SK-N-SH (cell line): ENCODE measurements at regions not wholly inside any gene's neighbourhood (a gene's known extent, or its start where the extent isn't known, plus 50 kb on each side); places are given as distances from the start of the nearest gene placed in this dataset.

ENCODE experiments used
- CTCF ChIA-PET: fragments of 300-600, 350-600 bp; formaldehyde crosslinking; extraction: SDS; loops from one replicate; lab custom pipeline; 2021; lab: Yijun Ruan, JAX
- POLR2A ChIA-PET: fragments of 350-600 bp; sonication (Branson Sonifier 250); formaldehyde crosslinking; extraction: SDS; loops from one replicate; lab custom pipeline; 2020; ENCODE audit warnings: antibody characterized with exemption, inconsistent platforms; lab: Yijun Ruan, JAX
- DNase-seq: peaks from one replicate; pipeline ENCODE4 v3.0.0; 2012
- H2AFZ ChIP-seq: fragments of 200-600 bp; sonication (generic); 2 replicates; pipeline ENCODE4 v1.8.1; 2016; ENCODE audit warnings: antibody characterized with exemption, mild to moderate bottlenecking, low read depth
- H3F3A ChIP-seq: fragments of 200-600 bp; sonication (generic); replicated peaks from 2 replicates; pipeline ENCODE3; 2016; ENCODE audit warnings: antibody characterized with exemption, mild to moderate bottlenecking; ENCODE audit not compliant: insufficient read depth
- H3K27ac ChIP-seq, 2 experiments: fragments of 200-500 bp in 1 of 2; fragments of 200-600 bp in 1 of 2; sonication (Bioruptor generic) in 1 of 2; sonication (generic), shearing (Covaris generic) in 1 of 2; 2 replicates each; pipeline versions ENCODE4 v1.5.1 to v1.6.1; 2014 to 2016; ENCODE audit warnings: low read depth in 2 of 2, inconsistent platforms in 1 of 2, low read length in 1 of 2, mild to moderate bottlenecking in 1 of 2, mixed read lengths in 1 of 2
- H3K27me3 ChIP-seq: fragments of 200-600 bp; sonication (generic), shearing (Covaris generic); 2 replicates; pipeline ENCODE4 v1.6.1; 2016; ENCODE audit warnings: mixed run types; ENCODE audit not compliant: insufficient read depth
- H3K36me3 ChIP-seq, 2 experiments: fragments of 200-500 bp in 1 of 2; fragments of 200-600 bp in 1 of 2; sonication (Bioruptor generic) in 1 of 2; sonication (generic) in 1 of 2; replicated peaks in 1 of 2; 2 replicates each; pipeline versions ENCODE3 to v1.5.1; 2014 to 2016; ENCODE audit warnings: low read length in 1 of 2, mild to moderate bottlenecking in 1 of 2; ENCODE audit not compliant: insufficient read depth in 2 of 2, control insufficient read depth in 1 of 2
- H3K4me1 ChIP-seq, 2 experiments: fragments of 200-500 bp in 1 of 2; fragments of 200-600 bp in 1 of 2; sonication (Bioruptor generic) in 1 of 2; sonication (generic), shearing (Covaris generic) in 1 of 2; 2 replicates each; pipeline versions ENCODE4 v1.5.1 to v1.6.1; 2014 to 2016; ENCODE audit warnings: low read depth in 1 of 2, low read length in 1 of 2, mixed run types in 1 of 2; ENCODE audit not compliant: insufficient read depth in 2 of 2, control insufficient read depth in 1 of 2
- H3K4me2 ChIP-seq: fragments of 200-600 bp; sonication (generic), shearing (Covaris generic); 2 replicates; pipeline ENCODE4 v1.6.1; 2017; ENCODE audit warnings: mixed run types
- H3K4me3 ChIP-seq, 2 experiments: fragments of 200-500 bp in 1 of 2; fragments of 200-600 bp in 1 of 2; sonication (Bioruptor generic) in 1 of 2; sonication (generic), shearing (Covaris generic) in 1 of 2; 2 replicates each; pipeline versions ENCODE4 v1.5.1 to v1.8.1; 2014 to 2016; ENCODE audit warnings: low read depth in 2 of 2, inconsistent platforms in 1 of 2, low read length in 1 of 2, mild to moderate bottlenecking in 1 of 2, mixed read lengths in 1 of 2, moderate library complexity in 1 of 2
- H3K79me2 ChIP-seq: fragments of 200-600 bp; sonication (generic); 2 replicates; pipeline ENCODE4 v1.8.1; 2017; ENCODE audit warnings: mild to moderate bottlenecking; ENCODE audit not compliant: insufficient read depth
- H3K9ac ChIP-seq: fragments of 200-600 bp; sonication (generic); 2 replicates; pipeline ENCODE4 v1.6.1; 2017; ENCODE audit warnings: mixed run types
- H3K9me2 ChIP-seq: fragments of 200-600 bp; sonication (generic); 2 replicates; pipeline ENCODE4 v1.6.1; 2017; ENCODE audit warnings: mixed run types
- H3K9me3 ChIP-seq: fragments of 200-600 bp; sonication (generic); 2 replicates; pipeline ENCODE4 v1.6.1; 2017; ENCODE audit warnings: mixed run types, mild to moderate bottlenecking, moderate library complexity
- H4K20me1 ChIP-seq: fragments of 200-600 bp; sonication (generic); 2 replicates; pipeline ENCODE4 v1.6.1; 2017; ENCODE audit warnings: mild to moderate bottlenecking, mixed run types; ENCODE audit not compliant: insufficient read depth
- CTCF ChIP-seq: fragments of 200-600 bp; sonication (generic); IDR thresholded peaks from 2 replicates; pipeline ENCODE4 v1.6.1; 2017; ENCODE audit warnings: antibody characterized with exemption, mild to moderate bottlenecking, moderate library complexity
- FOSL2 ChIP-seq: IDR thresholded peaks from 2 replicates; pipeline ENCODE4 v1.4.0; 2012; ENCODE audit warnings: low read depth, mild to moderate bottlenecking, moderate library complexity, borderline replicate concordance
- GABPA ChIP-seq: IDR thresholded peaks from 2 replicates; pipeline ENCODE4 v1.4.0; 2012; ENCODE audit warnings: low read depth, mild to moderate bottlenecking
- IRF3 ChIP-seq: fragments of 150-350 bp; IDR thresholded peaks from 2 replicates; pipeline ENCODE4 v1.6.1; 2016; ENCODE audit warnings: mild to moderate bottlenecking, low read depth, low read length
- MXI1 ChIP-seq: IDR thresholded peaks from 2 replicates; pipeline ENCODE4 v1.6.1; 2012; ENCODE audit warnings: mild to moderate bottlenecking, low read depth, low read length, improper control_type of control experiment
- NFIC ChIP-seq: IDR thresholded peaks from 2 replicates; pipeline ENCODE4 v1.4.0; 2012; ENCODE audit warnings: borderline replicate concordance
- NRF1 ChIP-seq: IDR thresholded peaks from 2 replicates; pipeline ENCODE4 v1.6.1; 2012; ENCODE audit warnings: low read depth, mild to moderate bottlenecking, low read length
- POLR2AphosphoS5 ChIP-seq: IDR thresholded peaks from 2 replicates; pipeline ENCODE4 v1.6.1; 2012; ENCODE audit warnings: low read depth, low read length
- RAD21 ChIP-seq: IDR thresholded peaks from 2 replicates; pipeline ENCODE4 v1.6.1; 2012; ENCODE audit warnings: mild to moderate bottlenecking, low read length
- SIN3A ChIP-seq: IDR thresholded peaks from 2 replicates; pipeline ENCODE4 v1.6.1; 2012; ENCODE audit warnings: low read depth, mild to moderate bottlenecking, low read length, moderate library complexity, borderline replicate concordance
- SMC3 ChIP-seq: IDR thresholded peaks from 2 replicates; pipeline ENCODE4 v1.6.1; 2012; ENCODE audit warnings: low read depth, low read length, improper control_type of control experiment
- TCF12 ChIP-seq: IDR thresholded peaks from 2 replicates; pipeline ENCODE4 v1.4.0; 2012
- TEAD4 ChIP-seq: IDR thresholded peaks from 2 replicates; pipeline ENCODE4 v1.4.0; 2012; ENCODE audit warnings: mild to moderate bottlenecking, borderline replicate concordance; ENCODE audit not compliant: insufficient read depth
- USF1 ChIP-seq: IDR thresholded peaks from 2 replicates; pipeline ENCODE4 v1.4.0; 2012; ENCODE audit warnings: low read depth, borderline replicate concordance
- USF2 ChIP-seq: fragments of 150-350 bp; IDR thresholded peaks from 2 replicates; pipeline ENCODE4 v1.6.1; 2017; ENCODE audit warnings: antibody characterized with exemption, low read length, low read depth, borderline replicate concordance
- YY1 ChIP-seq: IDR thresholded peaks from 2 replicates; pipeline ENCODE4 v1.4.0; 2012; ENCODE audit warnings: low read depth, mild to moderate bottlenecking
- WGBS: methylation state at CpG from one replicate; pipeline ENCODE4 v1.1.6; 2017; ENCODE audit warnings: low lambda C conversion rate; 5-methylcytosine and 5-hydroxymethylcytosine counted together

GRCh38 chr5:118165619-118166018 is 822.7 kb downstream of the DTWD2 start:
- TF ChIP-seq SMC3 (no peak), CTCF (no peak), NFIC (no peak), POLR2AphosphoS5 (no peak), RAD21 (no peak), SIN3A (no peak), USF1 (no peak)
- no peak overlapping the region for H3K27ac ChIP-seq
- no peaks in the 10 kb centered on the region for H3K4me1 ChIP-seq
- ChIA-PET POLR2A (no interaction called here), CTCF (no interaction called here)
- no peak overlapping the region for H3K9ac ChIP-seq
- H3K27me3 ChIP-seq = no peaks in the 10 kb centered on the region
- H3K36me3 ChIP-seq = no peaks in the 10 kb centered on the region
- H3K4me3 ChIP-seq = no peak overlapping the region
- no peak overlapping the region for H3K4me2 ChIP-seq
- 38% methylated on average over 2 of the region's 2 CpGs for WGBS
- H4K20me1 ChIP-seq = no peaks in the 10 kb centered on the region
- H2AFZ ChIP-seq = no peak overlapping the region
- no peak for DNase-seq
- H3K9me2 ChIP-seq = no peaks in the 10 kb centered on the region
- H3K79me2 ChIP-seq = no peaks in the 10 kb centered on the region
- no peaks in the 10 kb centered on the region for H3F3A ChIP-seq
- H3K9me3 ChIP-seq = peaks cover 3% of the 10 kb centered on the region; the same call in 1 of the 2 replicates

DNA sequence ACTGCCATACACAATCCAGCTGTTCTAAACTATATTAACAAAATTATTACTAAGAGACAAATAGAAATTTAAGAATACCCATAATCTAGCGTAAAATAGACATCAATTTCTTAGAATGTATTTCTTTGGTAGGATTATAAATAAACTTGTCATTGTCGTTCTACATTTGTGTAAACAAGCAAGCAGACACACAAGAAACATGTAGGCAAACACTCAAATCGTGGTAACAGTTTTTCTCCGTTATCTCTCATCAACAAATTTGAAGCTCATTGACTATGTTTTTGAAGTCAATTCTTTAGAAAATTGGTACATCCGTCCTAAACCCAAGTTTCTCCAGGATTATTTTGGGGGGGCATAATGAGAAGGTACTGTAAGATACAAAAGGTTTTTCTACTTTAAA is 832.2 kb downstream of the DTWD2 start:
- TF ChIP-seq GABPA = no peak
- TF ChIP-seq CTCF = no peak
- TF ChIP-seq NRF1 = no peak
- no peak for TF ChIP-seq SIN3A
- no peak for TF ChIP-seq TCF12
- no peak for TF ChIP-seq TEAD4
- no peak for TF ChIP-seq USF1
- TF ChIP-seq YY1 = no peak
- TF ChIP-seq FOSL2 = no peak
- no peak for TF ChIP-seq IRF3
- no peak for TF ChIP-seq USF2
- TF ChIP-seq MXI1 = no peak
- H3K27ac ChIP-seq = no peak overlapping the region
- no peaks in the 10 kb centered on the region for H3K79me2 ChIP-seq
- 19% methylated on average over 5 of the region's 5 CpGs for WGBS
- H3K9ac ChIP-seq = no peak overlapping the region
- DNase-seq = no peak
- no peaks in the 10 kb centered on the region for H3F3A ChIP-seq
- H3K27me3 ChIP-seq = no peaks in the 10 kb centered on the region
- CTCF ChIA-PET = no interaction called here
- H2AFZ ChIP-seq = no peak overlapping the region
- H3K4me2 ChIP-seq = no peak overlapping the region
- no peaks in the 10 kb centered on the region for H4K20me1 ChIP-seq
- POLR2A ChIA-PET = no interaction called here
- H3K9me2 ChIP-seq = no peaks in the 10 kb centered on the region
- H3K4me1 ChIP-seq = no peaks in the 10 kb centered on the region
- H3K9me3 ChIP-seq = 0 out of 2 replicates have a peak, but pooled peaks cover 4% of the 10 kb centered on the region
- H3K4me3 ChIP-seq = no peak overlapping the region
- no peaks in the 10 kb centered on the region for H3K36me3 ChIP-seq
